ENCODE measurements at regions not wholly inside any gene's neighbourhood (a gene's known extent, or its start where the extent isn't known, plus 50 kb on each side); places are given as distances from the start of the nearest gene placed in this dataset.

DNA sequence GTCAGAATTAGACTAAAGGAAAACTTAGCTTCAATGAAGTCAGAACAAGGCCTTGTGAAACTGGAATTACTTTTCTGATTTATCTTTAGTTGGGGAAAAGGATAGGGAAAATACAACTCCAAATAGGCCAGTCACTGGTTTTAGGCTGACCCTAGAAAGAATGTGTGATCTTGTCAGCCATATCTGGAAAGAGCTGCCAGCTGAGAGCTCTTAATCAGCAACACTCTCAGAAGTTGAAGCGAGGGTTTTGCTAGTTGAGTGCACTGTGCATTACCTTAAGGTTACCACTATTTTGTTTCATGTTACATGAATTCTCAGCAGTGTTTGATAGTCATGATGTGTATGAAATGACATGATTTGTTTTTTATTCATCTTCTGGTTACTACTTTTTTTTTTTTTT, 905.3 kb upstream of the ALCAM start:
- Histone ChIP-seq H3K27ac (ENCODE audit: insufficient read length, low read depth, low read length) (no peak overlapping the region), H3K4ac (ENCODE audit: low read depth, low read length) (no peak overlapping the region)

More for the DNA sequence above, 905.3 kb upstream of the ALCAM start:
- Mint-ChIP-seq H3K36me3 (ENCODE audit: insufficient read depth in 1 of 3, low read depth in 3 of 3) (peaks cover 6 to 16% (median 8%) of the 10 kb centered on the region in 3 experiments; a peak in 6 of 7 replicates), H3K27me3 (ENCODE audit: low read depth) (no peaks in the 10 kb centered on the region), H3K4me1 (peaks cover 10 to 12% of the 10 kb centered on the region in 2 experiments), H3K4me3 (no peak overlapping the region), H3K27ac (peak overlapping the region in 2 of 3 experiments; percentile 5 to 52; a peak in 2 of 7 replicates), H3K9me3 (peaks cover 17 to 19% of the 10 kb centered on the region in 2 experiments; a peak in 4 of 5 replicates)
- no peak overlapping the region for H2BK5ac ChIP-seq (ENCODE audit: insufficient read length, low read length)
- no peak overlapping the region for H2BK15ac ChIP-seq (ENCODE audit: low read depth, low read length)
- no peaks in the 10 kb centered on the region for H3K79me1 ChIP-seq (ENCODE audit: insufficient read depth, low read depth, low read length, poor library complexity, severe bottlenecking)
- H4K5ac ChIP-seq (ENCODE audit: insufficient read length, low read depth, low read length): no peak overlapping the region
- H2BK12ac ChIP-seq (ENCODE audit: insufficient read length, low read depth, low read length): no peak overlapping the region
- H3K4me2 ChIP-seq (ENCODE audit: insufficient read depth, insufficient read length, low read length): no peak overlapping the region
- no peaks in the 10 kb centered on the region for H3K27me3 ChIP-seq (ENCODE audit: insufficient read depth, low read length)
- no peak overlapping the region for H4K8ac ChIP-seq (replicated peaks; ENCODE audit: insufficient read length, low read depth, low read length)
- H2BK20ac ChIP-seq (ENCODE audit: low read depth, low read length, poor library complexity, severe bottlenecking): no peak overlapping the region
- no peak overlapping the region for H2AK5ac ChIP-seq (ENCODE audit: insufficient read length, low read length)
- H3K9ac ChIP-seq (ENCODE audit: extremely low read depth, insufficient read length, low read length): no peak overlapping the region
- H4K91ac ChIP-seq (ENCODE audit: insufficient read length, low read depth, low read length): no peak overlapping the region
- no peaks in the 10 kb centered on the region for H3K23me2 ChIP-seq (ENCODE audit: insufficient read length, low read depth, low read length, poor library complexity, severe bottlenecking)
- H3K79me2 ChIP-seq (ENCODE audit: insufficient read depth, low read length): no peaks in the 10 kb centered on the region
- no CpG with 5 or more reads among the region's 1 CpG for WGBS (ENCODE audit: extremely low coverage, insufficient read length, low lambda C conversion rate)
- H3K14ac ChIP-seq (ENCODE audit: insufficient read depth, low read length): no peak overlapping the region
- H3T11ph ChIP-seq (ENCODE audit: low read length): no peak overlapping the region
- H3K9me3 ChIP-seq (ENCODE audit: control insufficient read depth, low read depth, low read length): no peaks in the 10 kb centered on the region
- no peak overlapping the region for H3K18ac ChIP-seq (ENCODE audit: insufficient read length, low read depth, low read length)
- H4K20me1 ChIP-seq (ENCODE audit: control insufficient read depth, insufficient read depth, insufficient read length): no peaks in the 10 kb centered on the region
- H2AFZ ChIP-seq (ENCODE audit: low read length): no peak overlapping the region
- TF ChIP-seq, protein P1, sequence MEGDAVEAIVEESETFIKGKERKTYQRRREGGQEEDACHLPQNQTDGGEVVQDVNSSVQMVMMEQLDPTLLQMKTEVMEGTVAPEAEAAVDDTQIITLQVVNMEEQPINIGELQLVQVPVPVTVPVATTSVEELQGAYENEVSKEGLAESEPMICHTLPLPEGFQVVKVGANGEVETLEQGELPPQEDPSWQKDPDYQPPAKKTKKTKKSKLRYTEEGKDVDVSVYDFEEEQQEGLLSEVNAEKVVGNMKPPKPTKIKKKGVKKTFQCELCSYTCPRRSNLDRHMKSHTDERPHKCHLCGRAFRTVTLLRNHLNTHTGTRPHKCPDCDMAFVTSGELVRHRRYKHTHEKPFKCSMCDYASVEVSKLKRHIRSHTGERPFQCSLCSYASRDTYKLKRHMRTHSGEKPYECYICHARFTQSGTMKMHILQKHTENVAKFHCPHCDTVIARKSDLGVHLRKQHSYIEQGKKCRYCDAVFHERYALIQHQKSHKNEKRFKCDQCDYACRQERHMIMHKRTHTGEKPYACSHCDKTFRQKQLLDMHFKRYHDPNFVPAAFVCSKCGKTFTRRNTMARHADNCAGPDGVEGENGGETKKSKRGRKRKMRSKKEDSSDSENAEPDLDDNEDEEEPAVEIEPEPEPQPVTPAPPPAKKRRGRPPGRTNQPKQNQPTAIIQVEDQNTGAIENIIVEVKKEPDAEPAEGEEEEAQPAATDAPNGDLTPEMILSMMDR (conservative IDR thresholded peaks at IDR 0.05): no peak
- H2BK120ac ChIP-seq (ENCODE audit: low read depth, low read length, poor library complexity, severe bottlenecking): no peak overlapping the region
- no peaks in the 10 kb centered on the region for H3K4me1 ChIP-seq (ENCODE audit: insufficient read depth, low read length)
- no peak overlapping the region for H3K23ac ChIP-seq (ENCODE audit: insufficient read length, low read depth, low read length)
- no peak overlapping the region for H3K56ac ChIP-seq (ENCODE audit: insufficient read length, low read depth, low read length)
- no peak for DNase-seq
